ENCODE measurements at regions not wholly inside any gene's neighbourhood (a gene's known extent, or its start where the extent isn't known, plus 50 kb on each side); places are given as distances from the start of the nearest gene placed in this dataset.

DNA sequence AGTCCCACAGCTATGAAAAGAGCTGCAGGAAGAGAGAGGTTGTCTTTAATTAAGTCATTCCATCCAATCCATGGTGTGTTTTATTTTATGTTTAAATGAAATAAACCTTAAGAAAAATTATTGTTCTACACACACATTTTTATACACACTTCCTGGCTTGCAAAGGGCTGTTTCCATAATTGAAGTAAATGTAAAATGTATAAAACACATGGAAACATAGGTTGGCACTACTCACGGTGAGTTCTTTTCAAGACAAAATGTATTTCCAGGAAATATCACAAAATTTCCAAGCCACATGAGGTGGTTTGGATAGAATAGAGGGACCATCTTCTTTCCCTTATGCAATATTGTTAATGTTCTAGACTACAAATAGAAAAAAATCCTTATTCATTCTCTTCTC is 426.8 kb upstream of the USP24 start:
- TF ChIP-seq, protein P1, sequence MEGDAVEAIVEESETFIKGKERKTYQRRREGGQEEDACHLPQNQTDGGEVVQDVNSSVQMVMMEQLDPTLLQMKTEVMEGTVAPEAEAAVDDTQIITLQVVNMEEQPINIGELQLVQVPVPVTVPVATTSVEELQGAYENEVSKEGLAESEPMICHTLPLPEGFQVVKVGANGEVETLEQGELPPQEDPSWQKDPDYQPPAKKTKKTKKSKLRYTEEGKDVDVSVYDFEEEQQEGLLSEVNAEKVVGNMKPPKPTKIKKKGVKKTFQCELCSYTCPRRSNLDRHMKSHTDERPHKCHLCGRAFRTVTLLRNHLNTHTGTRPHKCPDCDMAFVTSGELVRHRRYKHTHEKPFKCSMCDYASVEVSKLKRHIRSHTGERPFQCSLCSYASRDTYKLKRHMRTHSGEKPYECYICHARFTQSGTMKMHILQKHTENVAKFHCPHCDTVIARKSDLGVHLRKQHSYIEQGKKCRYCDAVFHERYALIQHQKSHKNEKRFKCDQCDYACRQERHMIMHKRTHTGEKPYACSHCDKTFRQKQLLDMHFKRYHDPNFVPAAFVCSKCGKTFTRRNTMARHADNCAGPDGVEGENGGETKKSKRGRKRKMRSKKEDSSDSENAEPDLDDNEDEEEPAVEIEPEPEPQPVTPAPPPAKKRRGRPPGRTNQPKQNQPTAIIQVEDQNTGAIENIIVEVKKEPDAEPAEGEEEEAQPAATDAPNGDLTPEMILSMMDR (IDR thresholded peaks at IDR 0.05), result no peak
- no peak for TF ChIP-seq POLR2A (IDR thresholded peaks at IDR 0.05)

All from ovary (tissue), 3 donors.